HG02943 (cell line): ENCODE measurements at regions not wholly inside any gene's neighbourhood (a gene's known extent, or its start where the extent isn't known, plus 50 kb on each side); places are given as distances from the start of the nearest gene placed in this dataset.
"Not testable (repeated sequence)": the region's sequence is repeated elsewhere in the genome, so short reads cannot be mapped to it uniquely, and the experiment has no call there.

ENCODE experiments used
- ATAC-seq: cut with Tn5 transposase; IDR thresholded peaks from one replicate; pipeline ENCODE4 v1.9.1; 2021; ENCODE audit warnings: mild to moderate bottlenecking, low read depth, moderate library complexity; ENCODE audit not compliant: unreplicated experiment

DNA sequence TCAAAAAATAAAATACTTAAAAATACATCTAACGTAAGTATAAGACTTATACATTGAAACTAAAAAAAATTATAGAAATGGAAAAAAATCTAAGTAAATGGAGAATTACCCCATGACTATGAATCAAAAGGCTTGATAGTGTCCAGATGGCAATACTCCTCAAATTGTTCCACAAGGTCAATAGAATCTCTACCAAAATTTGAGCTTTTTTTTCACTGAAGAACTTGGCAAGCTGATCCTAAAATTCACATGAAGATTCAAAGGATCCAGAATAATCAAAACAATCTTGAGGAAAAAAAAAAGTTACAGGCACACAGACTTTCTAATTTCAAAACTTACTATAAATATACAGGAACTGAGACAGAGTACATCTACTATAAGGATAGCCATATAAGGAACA, 448.4 kb upstream of the CDH11 start:
- ATAC-seq = no peak

- ATAC-seq = no peak
These were observed 438.0 kb upstream of the CDH11 start for GRCh38 chr16:65559846-65560245.

DNA sequence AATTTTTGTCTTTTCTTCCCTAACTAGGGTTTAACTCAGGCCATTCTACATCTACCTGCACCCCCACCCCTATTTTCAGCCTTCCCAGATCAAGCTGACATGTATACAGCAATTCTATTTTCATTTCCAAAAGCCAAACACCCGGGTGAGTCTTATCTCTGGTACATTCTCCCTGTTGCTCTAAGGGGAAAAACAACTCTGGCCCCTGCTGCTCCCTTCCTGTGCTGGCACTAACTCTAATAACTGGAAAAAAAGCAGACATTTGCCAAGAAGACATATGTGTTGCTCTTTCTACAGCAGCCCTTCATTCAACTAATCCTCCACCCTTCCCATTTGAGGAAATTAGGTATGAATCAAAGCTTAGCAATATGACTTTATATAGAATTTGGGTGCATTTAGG, 427.8 kb upstream of the CDH11 start:
- not testable (repeated sequence) for ATAC-seq

GRCh38 chr16:65548470-65548869, 426.6 kb upstream of the CDH11 start:
- ATAC-seq = no peak

DNA sequence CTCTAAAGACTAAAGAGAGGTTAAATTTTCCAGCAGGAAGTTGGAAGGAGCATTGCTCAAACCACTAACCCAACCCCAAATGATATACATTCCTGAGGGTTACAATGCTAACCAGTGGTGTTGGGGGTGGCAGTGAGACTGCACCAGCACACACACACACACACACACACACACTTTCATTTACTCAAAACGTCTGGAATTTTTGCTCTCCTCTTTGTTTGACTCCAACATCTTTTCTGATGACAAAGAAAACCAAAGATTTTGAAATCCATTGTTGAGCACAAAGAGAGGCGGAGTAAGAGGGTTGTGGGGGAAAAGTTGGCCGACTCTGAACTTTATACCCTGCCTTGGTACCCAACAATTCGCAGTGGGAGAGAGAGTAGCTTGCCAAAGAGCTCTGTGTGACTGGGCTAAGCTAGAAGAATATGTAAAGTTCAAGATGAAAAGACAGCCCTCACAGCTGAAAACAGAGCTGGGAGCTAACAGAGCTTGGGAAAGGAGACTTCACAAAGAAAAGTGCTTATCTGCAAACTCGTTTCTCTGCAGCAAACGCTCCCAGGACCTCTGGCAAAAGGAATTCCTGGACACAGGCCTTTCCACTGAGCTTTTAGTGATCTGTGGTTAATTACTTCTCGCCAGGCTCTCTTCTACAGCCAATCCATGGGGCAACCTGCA, 426.0 kb upstream of the CDH11 start:
- no peak for ATAC-seq

DNA sequence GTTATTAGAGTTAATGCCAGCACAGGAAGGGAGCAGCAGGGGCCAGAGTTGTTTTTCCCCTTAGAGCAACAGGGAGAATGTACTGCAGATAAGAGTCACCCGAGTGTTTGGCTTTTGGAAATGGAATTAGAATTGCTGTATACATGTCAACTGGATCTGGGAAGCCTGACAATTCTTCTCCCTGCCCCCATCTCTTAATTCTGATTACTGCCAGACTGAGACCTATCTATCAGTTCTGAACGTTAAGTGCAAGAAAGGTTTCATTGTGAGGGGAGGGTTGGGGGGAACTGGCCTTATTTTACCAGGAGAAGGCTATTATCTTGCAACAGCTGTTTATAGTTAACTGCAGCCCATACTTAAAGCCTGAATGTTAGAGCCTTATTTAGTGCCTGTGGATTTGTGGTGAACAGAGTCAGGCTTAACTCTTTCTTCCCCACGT, 424.5 kb upstream of the CDH11 start:
- no peak for ATAC-seq

- no peak for ATAC-seq
These were observed 423.6 kb upstream of the CDH11 start for GRCh38 chr16:65545413-65545956.

- no peak for ATAC-seq
These were observed 422.2 kb upstream of the CDH11 start for GRCh38 chr16:65543781-65544740.

- no peak for ATAC-seq
These were observed 419.8 kb upstream of the CDH11 start for GRCh38 chr16:65541646-65542045.

DNA sequence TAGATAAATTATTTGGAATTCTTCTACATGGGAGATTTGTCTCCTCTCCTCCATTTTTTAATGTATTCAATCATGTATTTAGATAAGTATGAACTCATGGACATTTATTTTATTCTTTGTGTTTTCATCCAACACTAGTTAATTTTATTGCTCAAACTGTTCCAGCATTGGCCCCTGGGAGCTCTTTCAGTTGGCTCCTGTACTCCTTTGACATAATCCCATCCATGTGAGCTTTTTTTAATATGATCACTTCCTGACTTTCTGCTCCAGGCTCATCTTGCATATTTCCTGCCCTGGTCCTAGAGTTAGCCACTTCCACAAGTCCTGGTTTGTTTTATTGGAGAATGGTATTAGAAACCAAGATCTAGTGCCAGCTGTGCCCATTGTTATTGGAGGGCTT, 419.0 kb upstream of the CDH11 start:
- no peak for ATAC-seq

DNA sequence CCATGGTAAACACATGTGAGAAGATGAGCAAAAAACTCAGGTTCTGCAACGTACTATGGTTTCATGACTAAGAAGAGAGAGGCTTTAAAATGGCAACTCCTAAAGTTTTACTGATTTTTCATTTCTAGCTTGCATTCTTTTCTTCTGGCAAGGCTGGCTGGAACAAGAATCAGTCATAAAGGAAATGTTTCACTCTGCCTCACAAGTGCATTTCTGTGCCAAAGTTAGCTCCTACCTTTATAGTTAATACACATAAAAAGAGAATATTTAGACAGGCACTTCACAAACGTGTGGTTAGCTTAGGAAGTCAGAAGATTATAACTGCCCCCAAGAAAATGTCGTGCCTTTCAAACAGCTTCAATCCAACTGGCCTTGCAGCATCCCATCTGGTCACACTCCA, 417.1 kb upstream of the CDH11 start:
- ATAC-seq = no peak

- ATAC-seq = no peak
These were observed 415.5 kb upstream of the CDH11 start for GRCh38 chr16:65537336-65537735.

DNA sequence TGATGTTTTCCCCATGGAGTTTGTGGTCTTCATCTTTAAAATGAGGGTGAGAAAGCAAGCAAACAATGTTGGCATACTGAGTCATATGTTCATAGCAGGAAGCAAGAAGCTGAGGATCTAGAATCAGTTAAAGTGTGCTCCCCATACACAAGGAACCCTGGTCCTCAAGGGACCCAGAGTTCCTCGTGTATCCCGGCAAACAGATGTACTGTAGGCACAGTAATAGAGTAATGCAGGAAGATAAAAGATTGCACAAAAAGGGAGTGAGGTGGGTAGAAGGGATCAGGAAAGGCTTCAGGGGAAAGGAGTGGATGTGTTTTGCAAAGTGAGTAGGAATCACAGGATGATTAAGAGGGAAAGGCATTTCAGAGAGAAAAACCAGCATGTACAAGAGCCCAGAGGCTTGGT, 412.3 kb upstream of the CDH11 start:
- no peak for ATAC-seq

DNA sequence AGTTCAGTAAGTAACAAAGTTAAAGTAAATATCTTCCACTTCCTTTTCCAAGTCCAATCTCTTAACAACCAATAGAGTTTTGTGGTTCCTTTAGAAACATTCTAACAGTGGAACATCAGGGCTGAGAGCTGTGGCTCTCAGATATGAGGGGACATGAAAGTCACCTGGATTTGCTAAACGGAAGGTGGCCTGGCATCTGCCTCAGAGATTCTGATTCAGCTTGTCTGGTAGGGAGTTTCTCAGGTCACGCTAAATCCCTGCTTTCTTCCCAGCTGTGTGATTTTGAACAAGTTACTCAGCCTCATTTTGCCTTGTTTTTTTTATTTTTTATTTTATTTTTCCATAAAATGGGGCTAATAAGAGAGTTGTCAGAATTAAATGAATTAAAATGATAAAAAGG, 411.0 kb upstream of the CDH11 start:
- no peak for ATAC-seq

- no peak for ATAC-seq
These were observed 410.4 kb upstream of the CDH11 start for GRCh38 chr16:65532258-65532657.

DNA sequence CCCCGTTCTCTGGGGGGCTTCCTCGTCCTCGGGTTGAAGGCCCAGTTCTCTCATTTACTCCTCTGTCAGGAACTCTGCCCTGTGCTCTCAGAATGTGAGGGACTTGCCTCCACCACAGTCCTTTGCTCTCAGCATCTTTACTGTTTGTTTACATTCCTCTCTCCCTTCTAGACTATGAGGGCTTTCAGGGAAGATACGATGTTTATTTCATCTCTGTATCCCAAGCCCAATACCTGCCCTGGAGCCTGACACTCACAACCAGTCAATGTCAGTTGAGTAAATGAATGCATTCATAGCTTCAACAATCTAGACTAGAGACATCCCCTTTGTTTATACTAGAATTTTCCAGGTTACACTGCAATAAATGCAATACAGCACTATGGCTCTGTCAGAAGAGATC, 409.6 kb upstream of the CDH11 start:
- no peak for ATAC-seq

DNA sequence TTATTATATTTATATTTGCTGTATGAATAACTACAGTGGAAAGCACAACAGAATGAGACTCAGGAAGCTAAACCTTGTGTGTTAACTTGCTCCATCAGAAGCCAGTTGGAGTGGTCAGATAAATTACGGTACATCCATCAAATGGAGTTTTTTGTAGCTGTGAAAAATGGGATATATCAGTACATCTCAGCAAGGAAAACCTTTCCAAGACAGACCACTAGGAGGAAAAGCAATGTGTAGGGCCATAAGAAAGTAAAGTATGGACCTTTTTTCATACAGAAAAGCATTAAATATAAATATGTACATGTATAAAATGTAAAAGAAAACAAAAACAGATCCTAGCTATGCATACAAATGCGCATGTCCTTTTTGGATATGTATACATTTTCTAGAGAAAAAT, 403.8 kb upstream of the CDH11 start:
- ATAC-seq = no peak

GRCh38 chr16:65524997-65525396, 403.1 kb upstream of the CDH11 start:
- ATAC-seq = no peak

DNA sequence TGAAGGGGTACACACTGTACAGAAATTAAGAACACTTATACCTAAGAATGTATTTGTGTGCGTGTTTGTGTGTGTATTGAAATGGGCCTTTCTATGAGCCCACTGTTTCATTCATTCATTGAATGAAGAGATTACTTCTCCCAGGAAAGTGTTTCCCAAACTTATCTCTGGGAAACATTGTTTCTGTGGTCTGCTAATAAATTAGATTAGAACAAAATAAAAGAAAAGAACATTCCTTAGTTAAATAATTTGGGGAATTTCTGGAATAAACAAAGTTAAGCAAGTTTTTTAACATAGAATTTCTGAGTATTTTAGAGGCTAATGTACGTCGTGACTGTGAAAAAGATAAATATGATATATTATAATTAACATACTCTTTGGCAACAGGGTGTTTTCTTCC, 402.4 kb upstream of the CDH11 start:
- ATAC-seq = no peak

DNA sequence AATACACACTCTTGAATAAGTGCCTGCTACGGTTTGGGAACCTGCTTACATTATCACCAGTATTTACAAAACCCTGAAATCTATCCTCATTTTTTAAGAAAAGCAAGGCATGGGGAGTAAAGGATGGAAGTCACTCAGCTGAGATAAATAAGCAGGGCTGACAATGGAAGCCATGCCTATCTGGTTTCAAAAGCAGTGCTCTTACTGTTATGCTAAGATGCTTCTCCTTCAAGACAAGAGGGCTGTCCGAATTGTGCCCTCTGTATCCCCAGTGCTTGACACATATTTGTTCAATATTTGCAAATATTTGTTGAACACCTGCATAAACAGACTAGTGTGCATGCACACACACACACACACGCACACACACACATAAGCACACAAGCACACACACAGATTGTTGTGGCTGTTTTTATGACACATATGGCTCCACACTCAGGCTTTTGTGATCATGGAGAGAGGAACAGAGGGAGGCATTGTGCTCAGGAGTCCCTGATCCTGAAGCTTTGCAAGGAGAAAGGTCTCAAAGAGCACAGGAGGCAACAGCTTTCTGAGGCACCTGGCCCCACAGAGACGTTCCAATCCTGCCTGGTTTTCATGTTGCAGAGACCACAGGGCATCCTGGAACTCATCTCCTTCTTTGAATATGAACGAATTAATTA, 401.6 kb upstream of the CDH11 start:
- ATAC-seq = no peak

- no peak for ATAC-seq
These were observed 400.5 kb upstream of the CDH11 start for GRCh38 chr16:65522412-65522811.
